GM12864 (cell line): ENCODE measurements at regions not wholly inside any gene's neighbourhood (a gene's known extent, or its start where the extent isn't known, plus 50 kb on each side); places are given as distances from the start of the nearest gene placed in this dataset.
"Not testable (repeated sequence)": the region's sequence is repeated elsewhere in the genome, so short reads cannot be mapped to it uniquely, and the experiment has no call there.

ENCODE experiments used
- DNase-seq: peaks from one replicate; pipeline ENCODE4 v3.0.0-alpha.2; 2011; ENCODE audit warnings: low read depth
- H3K4me3 ChIP-seq: 2 replicates; pipeline ENCODE4 v1.5.1; 2011; ENCODE audit warnings: mild to moderate bottlenecking, low read depth, low read length, control low read depth
- TF ChIP-seq, protein P1 (sequence below): IDR thresholded peaks from 2 replicates; pipeline ENCODE4 v1.5.1; 2011; ENCODE audit warnings: low read depth, mild to moderate bottlenecking, moderate library complexity, low read length, control low read depth, inconsistent platforms; ENCODE audit errors: missing control alignments

DNA sequence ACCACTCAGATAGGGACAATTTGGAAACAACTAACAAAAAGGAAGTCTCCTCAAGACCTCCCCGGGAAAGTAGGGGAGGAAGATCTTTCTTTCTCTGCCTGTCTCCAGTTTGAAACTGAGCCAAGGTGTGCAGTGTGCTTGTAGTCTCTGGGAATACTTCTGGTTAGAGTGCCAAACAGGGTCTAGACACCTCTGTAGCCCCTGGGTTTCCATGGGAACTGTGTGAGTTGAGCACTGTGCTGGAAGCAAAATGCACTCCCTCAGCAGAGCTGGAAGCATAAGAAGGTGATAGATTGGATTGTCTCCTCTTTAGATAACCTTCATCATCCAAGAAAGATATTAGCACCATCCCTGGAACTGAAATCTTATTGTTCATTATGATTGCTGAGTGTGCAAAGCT lies 129.2 kb upstream of the TNPO1 start:
- DNase-seq = no peak
- TF ChIP-seq, protein P1, sequence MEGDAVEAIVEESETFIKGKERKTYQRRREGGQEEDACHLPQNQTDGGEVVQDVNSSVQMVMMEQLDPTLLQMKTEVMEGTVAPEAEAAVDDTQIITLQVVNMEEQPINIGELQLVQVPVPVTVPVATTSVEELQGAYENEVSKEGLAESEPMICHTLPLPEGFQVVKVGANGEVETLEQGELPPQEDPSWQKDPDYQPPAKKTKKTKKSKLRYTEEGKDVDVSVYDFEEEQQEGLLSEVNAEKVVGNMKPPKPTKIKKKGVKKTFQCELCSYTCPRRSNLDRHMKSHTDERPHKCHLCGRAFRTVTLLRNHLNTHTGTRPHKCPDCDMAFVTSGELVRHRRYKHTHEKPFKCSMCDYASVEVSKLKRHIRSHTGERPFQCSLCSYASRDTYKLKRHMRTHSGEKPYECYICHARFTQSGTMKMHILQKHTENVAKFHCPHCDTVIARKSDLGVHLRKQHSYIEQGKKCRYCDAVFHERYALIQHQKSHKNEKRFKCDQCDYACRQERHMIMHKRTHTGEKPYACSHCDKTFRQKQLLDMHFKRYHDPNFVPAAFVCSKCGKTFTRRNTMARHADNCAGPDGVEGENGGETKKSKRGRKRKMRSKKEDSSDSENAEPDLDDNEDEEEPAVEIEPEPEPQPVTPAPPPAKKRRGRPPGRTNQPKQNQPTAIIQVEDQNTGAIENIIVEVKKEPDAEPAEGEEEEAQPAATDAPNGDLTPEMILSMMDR = no peak
- H3K4me3 ChIP-seq = no peak overlapping the region

DNA sequence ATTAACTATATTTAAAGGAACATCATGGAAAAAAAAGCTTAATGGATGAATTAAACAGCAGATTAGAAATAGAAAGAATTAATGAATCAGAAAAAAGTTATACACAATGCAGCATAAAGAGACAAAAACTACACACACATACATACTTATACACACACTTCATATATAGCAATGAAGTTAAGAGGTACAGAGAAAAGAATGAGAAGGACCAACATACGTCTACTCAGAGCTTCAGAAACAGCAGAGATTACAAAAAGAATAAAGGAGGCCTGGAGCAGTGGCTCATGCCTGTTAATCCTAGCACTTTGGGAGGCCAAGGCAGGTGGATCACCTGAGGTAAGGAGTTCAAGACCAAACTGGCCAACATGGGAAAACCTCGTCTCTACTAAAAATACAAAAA lies 133.9 kb upstream of the TNPO1 start:
- DNase-seq = no peak
- H3K4me3 ChIP-seq = no peak overlapping the region
- TF ChIP-seq, protein P1 = no peak

DNA sequence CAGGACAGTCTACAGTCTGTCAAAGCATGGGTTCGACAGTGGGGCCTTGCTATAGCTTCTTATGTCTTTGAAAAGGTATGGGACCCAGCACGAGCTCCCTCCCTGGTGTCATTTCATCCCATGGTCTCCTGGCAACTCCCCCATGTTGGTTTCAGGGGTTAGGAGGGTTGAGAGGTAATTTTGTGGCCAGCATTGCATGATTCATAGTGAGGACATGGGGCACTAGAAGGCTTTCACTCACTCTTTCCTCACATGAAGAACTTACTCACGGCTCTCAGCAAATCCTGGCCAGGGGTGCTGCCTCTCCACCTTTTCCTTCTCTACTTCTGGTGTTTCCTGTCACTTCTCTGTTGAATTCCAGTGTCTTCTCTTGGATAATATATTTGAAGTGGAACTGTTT lies 134.7 kb upstream of the TNPO1 start:
- TF ChIP-seq, protein P1 = no peak
- DNase-seq = no peak
- no peak overlapping the region for H3K4me3 ChIP-seq

DNA sequence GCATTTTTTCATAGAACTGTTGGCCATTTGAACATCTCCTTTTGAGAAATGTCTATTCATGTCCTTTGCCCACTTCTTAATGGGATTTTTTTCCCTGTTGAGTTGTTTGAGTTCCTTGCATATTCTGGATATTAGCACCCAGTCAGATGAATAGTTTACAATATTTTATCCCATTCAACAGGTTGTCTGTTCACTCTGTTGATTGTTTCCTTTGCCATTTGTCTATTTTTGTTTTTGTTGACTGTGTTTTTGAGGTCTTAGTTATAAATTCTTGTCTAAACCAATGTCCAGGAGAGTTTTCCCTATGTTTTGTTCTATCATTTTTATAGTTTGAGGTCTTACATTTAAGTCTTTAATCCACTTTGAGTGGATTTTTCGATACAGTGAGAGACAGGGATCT lies 139.0 kb upstream of the TNPO1 start:
- DNase-seq = no peak
- TF ChIP-seq, protein P1 = no peak
- H3K4me3 ChIP-seq = no peak overlapping the region

DNA sequence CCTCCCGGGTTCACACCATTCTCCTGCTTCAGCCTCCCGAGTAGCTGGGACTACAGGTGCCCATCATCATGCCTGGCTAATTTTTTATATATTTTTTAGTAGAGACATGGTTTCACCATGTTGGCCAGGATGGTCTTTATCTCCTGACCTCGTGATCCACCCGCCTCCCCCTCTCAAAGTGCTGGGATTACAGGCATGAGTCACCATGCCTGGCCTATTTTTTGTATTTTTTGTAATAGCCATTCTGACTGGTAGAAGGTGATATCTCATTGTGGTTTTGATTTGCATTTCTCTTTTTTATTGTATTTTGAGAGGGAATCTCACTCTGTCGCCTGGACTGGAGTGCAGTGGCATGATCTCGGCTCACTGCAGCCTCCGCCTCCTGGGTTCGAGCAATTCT lies 139.6 kb upstream of the TNPO1 start:
- not testable (repeated sequence) for DNase-seq, H3K4me3 ChIP-seq

DNA sequence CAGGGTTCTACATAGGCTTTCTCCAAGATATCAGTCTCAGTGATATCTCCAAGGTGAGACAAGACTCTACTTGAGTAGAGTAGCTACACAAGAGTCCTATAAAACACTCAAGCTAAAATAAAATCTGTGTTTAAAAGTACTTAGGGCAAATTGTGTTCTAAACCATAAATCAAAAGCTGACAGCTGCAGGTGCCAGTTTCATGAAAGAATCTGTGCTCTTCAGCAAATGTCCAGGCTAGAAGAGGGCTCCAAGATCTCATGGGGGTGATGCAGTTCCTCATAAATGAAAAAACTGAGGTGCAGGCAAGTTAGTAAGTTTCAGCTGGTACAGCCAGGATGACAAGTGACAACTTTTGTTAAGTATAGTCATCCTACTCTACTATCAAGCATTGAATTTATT lies 142.8 kb upstream of the TNPO1 start:
- H3K4me3 ChIP-seq = no peak overlapping the region
- TF ChIP-seq, protein P1 = no peak
- DNase-seq = no peak

DNA sequence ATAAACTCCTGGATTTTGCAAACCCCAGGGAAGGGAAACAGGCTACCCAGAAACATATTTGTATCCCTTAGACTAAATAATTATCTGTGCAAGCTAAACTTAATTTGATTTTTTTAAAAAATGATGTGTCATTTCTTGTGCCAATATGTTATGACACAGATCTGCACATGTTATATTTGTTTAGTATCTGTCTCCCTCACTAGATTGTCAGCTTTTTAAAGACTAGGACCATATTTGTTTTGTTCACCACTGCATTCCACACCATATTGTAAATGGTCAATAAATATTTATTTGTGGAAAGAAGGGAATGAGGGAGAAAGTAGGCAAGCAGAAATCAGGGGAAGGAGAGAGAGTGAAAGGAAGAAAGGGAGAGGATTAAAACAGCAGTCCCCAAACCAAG lies 143.3 kb upstream of the TNPO1 start:
- no peak overlapping the region for H3K4me3 ChIP-seq
- TF ChIP-seq, protein P1 = no peak
- DNase-seq = no peak

DNA sequence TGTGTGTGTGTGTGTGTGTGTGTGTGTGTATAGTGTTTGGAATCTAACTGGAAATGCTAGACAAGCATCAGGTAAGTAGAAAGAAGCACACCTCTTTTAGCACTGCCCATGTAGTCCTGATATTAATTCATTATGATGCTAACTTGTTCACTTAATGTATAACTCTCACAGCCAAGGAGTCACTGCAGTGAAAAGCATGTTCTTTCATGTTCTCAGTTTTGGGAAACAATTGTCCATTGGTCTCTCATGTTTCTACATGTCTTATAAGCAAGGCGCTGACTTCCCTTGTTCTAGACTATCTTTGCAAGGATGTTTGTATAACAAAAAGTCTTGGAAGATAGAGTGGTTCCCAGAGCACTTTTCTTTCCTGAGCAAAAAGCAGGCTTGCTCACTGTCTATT lies 148.8 kb upstream of the TNPO1 start:
- TF ChIP-seq, protein P1 = no peak
- no peak overlapping the region for H3K4me3 ChIP-seq
- DNase-seq = no peak
